K562 (cell line): ENCODE measurements at regions not wholly inside any gene's neighbourhood (a gene's known extent, or its start where the extent isn't known, plus 50 kb on each side); places are given as distances from the start of the nearest gene placed in this dataset.

ENCODE experiments used
- ATF1 ChIP-seq, 2 experiments: fragments of 450-650 bp in 1 of 2; IDR thresholded peaks; 2 replicates each; pipeline ENCODE4 v1.6.1; 2016; ENCODE audit warnings: missing compliant biosample characterization in 1 of 2, missing genetic modification characterization in 1 of 2
- HDAC6 ChIP-seq: IDR thresholded peaks from 2 replicates; pipeline ENCODE4 v1.6.1; 2012; ENCODE audit warnings: low read depth, mild to moderate bottlenecking, control low read depth, inconsistent platforms, low read length, moderate library complexity
- TRIM24 ChIP-seq, 2 experiments: fragments of 450-650 bp; IDR thresholded peaks; 2 replicates each; pipeline ENCODE4 v1.6.1; 2016
- ZNF407 ChIP-seq: fragments of 450-650 bp; IDR thresholded peaks from 2 replicates; pipeline ENCODE4 v1.6.1; 2016; ENCODE audit warnings: low read depth

DNA sequence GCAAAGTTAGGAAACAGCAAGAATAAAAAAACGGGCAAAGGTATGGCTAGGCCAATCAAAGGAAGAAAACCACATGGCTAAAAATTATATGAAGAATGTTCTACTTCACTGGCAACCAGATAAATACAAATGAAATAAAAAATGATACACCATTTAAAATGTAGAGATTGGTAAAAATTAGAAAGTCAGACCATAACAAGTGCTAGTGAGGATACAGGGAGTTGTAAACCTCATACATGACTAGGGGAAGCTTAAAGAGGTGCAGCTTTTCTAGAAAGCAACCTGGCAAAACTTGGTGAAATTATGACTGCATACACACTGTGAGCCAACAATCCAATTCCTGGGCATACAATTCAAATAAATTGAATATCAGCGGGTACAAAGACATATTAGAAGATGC is 119.0 kb upstream of the LIFR start (continued):
- no peak for TF ChIP-seq ZNF407
- TF ChIP-seq ATF1 (CRISPR knock-in tag; IDR thresholded peaks at IDR 0.05): no peak
- TF ChIP-seq ATF1 (tag; IDR thresholded peaks at IDR 0.05): no peak
- TF ChIP-seq TRIM24 (IDR thresholded peaks at IDR 0.05): no peak
- no peak for TF ChIP-seq HDAC6
